SK-N-SH treated with all-trans-retinoic acid at 6 μM for 48 hours (cell line): ENCODE measurements at regions not wholly inside any gene's neighbourhood (a gene's known extent, or its start where the extent isn't known, plus 50 kb on each side); places are given as distances from the start of the nearest gene placed in this dataset.

Experiments used
- ATAC-seq: fragments of 200-7000 bp; cut with Tn5 transposase; 3 replicates; pipeline ENCODE4 v1.9.1; 2020; ENCODE audit warnings: mild to moderate bottlenecking, moderate library complexity
- ARNTL ChIP-seq: fragments of 450-650 bp; formaldehyde crosslinking; IDR thresholded peaks from 2 replicates; pipeline ENCODE4 v1.5.0; 2020; ENCODE audit warnings: low read depth, mild to moderate bottlenecking, moderate library complexity, borderline replicate concordance
- CSDC2 ChIP-seq: fragments of 250-450 bp; sonication (Bioruptor Pico); IDR thresholded peaks from 2 replicates; pipeline ENCODE4 v1.5.0; 2020; ENCODE audit warnings: mild to moderate bottlenecking, moderate library complexity
- ESRRG ChIP-seq: fragments of 250-450 bp; sonication (Bioruptor Pico); IDR thresholded peaks from 2 replicates; pipeline ENCODE4 v1.6.1; 2021; ENCODE audit warnings: mild to moderate bottlenecking
- GLIS3 ChIP-seq: fragments of 250-450 bp; sonication (Bioruptor Pico); IDR thresholded peaks from 2 replicates; pipeline ENCODE4 v1.5.0; 2020; ENCODE audit warnings: mild to moderate bottlenecking, moderate library complexity
- OSR1 ChIP-seq: fragments of 250-450 bp; sonication (Bioruptor Pico); IDR thresholded peaks from 2 replicates; pipeline ENCODE4 v1.8.0; 2022; ENCODE audit warnings: moderate library complexity, mild to moderate bottlenecking, inconsistent platforms
- PPARA ChIP-seq: fragments of 250-450 bp; sonication (Bioruptor Pico); IDR thresholded peaks from 2 replicates; pipeline ENCODE4 v1.5.0; 2020; ENCODE audit warnings: mild to moderate bottlenecking, borderline replicate concordance
- RARB ChIP-seq: fragments of 250-450 bp; sonication (Bioruptor Pico); IDR thresholded peaks from 2 replicates; pipeline ENCODE4 v1.8.0; 2021; ENCODE audit warnings: mild to moderate bottlenecking, moderate library complexity
- TCF4 ChIP-seq: fragments of 250-450 bp; sonication (Bioruptor Pico); IDR thresholded peaks from 2 replicates; pipeline ENCODE4 v1.8.0; 2021; ENCODE audit warnings: mild to moderate bottlenecking, moderate library complexity, borderline replicate concordance
- TOX ChIP-seq: fragments of 250-450 bp; sonication (Bioruptor Pico); IDR thresholded peaks from 2 replicates; pipeline ENCODE4 v1.8.0; 2021; ENCODE audit warnings: mild to moderate bottlenecking, moderate library complexity, borderline replicate concordance
- ZFP3 ChIP-seq: fragments of 250-450 bp; sonication (Bioruptor Pico); IDR thresholded peaks from 2 replicates; pipeline ENCODE4 v1.5.0; 2020; ENCODE audit warnings: mild to moderate bottlenecking, moderate library complexity
- ZNF8 ChIP-seq: fragments of 450-650 bp; formaldehyde crosslinking; IDR thresholded peaks from 2 replicates; pipeline ENCODE4 v1.5.0; 2020; ENCODE audit warnings: mild to moderate bottlenecking, moderate library complexity
- TF ChIP-seq, protein P1 (sequence below): fragments of 250-450 bp; sonication (Bioruptor Pico); IDR thresholded peaks from 2 replicates; pipeline ENCODE4 v1.5.1; 2020; ENCODE audit warnings: low read depth, mild to moderate bottlenecking, moderate library complexity
- TF ChIP-seq, protein P2 (sequence below): fragments of 250-450 bp; sonication (Bioruptor Pico); IDR thresholded peaks from 2 replicates; pipeline ENCODE4 v1.8.0; 2021; ENCODE audit warnings: low read depth, mild to moderate bottlenecking, moderate library complexity, borderline replicate concordance
- TF ChIP-seq, protein P3 (sequence below): fragments of 250-450 bp; sonication (Bioruptor Pico); IDR thresholded peaks from 2 replicates; pipeline ENCODE4 v1.5.0; 2020; ENCODE audit warnings: mild to moderate bottlenecking, moderate library complexity
- TF ChIP-seq, protein P4 (sequence below): fragments of 250-450 bp; sonication (Bioruptor Pico); IDR thresholded peaks from 2 replicates; pipeline ENCODE4 v1.5.1; 2021; ENCODE audit warnings: mild to moderate bottlenecking, moderate library complexity

DNA sequence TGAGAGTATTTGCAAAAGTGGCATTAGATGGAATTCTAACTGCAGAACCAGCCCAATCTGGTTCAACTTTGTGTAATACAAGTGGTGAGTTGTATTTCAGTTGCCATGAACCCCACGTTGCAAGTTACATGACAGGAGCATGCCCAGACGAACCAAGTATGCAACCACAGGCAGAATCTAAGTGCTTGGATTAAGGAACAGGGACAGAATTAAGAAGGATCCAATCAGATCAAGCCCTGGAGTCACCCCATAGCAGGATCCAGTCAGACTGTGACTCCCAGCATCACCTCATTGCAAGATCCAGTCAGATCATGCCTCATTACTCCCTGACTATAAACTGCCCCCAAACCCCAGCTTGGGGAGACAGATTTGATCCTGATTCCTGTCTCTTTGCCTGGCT is 388.7 kb upstream of the NRP1 start:
- ATAC-seq: no peak
- no peak for TF ChIP-seq PPARA (CRISPR knock-in tag)
- TF ChIP-seq, protein P1, sequence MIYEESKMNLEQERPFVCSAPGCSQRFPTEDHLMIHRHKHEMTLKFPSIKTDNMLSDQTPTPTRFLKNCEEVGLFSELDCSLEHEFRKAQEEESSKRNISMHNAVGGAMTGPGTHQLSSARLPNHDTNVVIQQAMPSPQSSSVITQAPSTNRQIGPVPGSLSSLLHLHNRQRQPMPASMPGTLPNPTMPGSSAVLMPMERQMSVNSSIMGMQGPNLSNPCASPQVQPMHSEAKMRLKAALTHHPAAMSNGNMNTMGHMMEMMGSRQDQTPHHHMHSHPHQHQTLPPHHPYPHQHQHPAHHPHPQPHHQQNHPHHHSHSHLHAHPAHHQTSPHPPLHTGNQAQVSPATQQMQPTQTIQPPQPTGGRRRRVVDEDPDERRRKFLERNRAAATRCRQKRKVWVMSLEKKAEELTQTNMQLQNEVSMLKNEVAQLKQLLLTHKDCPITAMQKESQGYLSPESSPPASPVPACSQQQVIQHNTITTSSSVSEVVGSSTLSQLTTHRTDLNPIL (CRISPR knock-in tag): no peak
- TF ChIP-seq, protein P2, sequence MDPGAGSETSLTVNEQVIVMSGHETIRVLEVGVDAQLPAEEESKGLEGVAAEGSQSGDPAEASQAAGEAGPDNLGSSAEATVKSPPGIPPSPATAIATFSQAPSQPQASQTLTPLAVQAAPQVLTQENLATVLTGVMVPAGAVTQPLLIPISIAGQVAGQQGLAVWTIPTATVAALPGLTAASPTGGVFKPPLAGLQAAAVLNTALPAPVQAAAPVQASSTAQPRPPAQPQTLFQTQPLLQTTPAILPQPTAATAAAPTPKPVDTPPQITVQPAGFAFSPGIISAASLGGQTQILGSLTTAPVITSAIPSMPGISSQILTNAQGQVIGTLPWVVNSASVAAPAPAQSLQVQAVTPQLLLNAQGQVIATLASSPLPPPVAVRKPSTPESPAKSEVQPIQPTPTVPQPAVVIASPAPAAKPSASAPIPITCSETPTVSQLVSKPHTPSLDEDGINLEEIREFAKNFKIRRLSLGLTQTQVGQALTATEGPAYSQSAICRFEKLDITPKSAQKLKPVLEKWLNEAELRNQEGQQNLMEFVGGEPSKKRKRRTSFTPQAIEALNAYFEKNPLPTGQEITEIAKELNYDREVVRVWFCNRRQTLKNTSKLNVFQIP (CRISPR knock-in tag): no peak
- TF ChIP-seq, protein P3, sequence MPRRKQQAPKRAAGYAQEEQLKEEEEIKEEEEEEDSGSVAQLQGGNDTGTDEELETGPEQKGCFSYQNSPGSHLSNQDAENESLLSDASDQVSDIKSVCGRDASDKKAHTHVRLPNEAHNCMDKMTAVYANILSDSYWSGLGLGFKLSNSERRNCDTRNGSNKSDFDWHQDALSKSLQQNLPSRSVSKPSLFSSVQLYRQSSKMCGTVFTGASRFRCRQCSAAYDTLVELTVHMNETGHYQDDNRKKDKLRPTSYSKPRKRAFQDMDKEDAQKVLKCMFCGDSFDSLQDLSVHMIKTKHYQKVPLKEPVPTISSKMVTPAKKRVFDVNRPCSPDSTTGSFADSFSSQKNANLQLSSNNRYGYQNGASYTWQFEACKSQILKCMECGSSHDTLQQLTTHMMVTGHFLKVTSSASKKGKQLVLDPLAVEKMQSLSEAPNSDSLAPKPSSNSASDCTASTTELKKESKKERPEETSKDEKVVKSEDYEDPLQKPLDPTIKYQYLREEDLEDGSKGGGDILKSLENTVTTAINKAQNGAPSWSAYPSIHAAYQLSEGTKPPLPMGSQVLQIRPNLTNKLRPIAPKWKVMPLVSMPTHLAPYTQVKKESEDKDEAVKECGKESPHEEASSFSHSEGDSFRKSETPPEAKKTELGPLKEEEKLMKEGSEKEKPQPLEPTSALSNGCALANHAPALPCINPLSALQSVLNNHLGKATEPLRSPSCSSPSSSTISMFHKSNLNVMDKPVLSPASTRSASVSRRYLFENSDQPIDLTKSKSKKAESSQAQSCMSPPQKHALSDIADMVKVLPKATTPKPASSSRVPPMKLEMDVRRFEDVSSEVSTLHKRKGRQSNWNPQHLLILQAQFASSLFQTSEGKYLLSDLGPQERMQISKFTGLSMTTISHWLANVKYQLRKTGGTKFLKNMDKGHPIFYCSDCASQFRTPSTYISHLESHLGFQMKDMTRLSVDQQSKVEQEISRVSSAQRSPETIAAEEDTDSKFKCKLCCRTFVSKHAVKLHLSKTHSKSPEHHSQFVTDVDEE: no peak

DNA sequence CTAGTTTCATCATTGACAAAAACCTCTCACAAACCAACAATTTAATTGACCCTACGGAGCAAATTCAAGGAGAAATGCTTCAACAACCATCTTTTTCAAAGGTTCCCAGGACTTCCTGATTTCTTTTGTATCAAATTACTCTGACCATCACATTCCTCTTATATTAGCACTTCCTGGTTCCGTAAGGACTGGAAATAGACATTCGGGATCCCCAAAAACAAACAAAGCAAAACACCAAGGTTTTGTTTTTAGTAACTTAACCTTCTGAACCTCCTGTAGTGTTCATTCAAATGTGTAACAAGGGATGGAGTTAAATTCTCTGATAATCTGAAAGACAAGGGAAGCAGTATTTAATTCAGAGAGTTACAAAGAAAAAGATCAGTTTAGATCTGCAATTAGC is 387.6 kb upstream of the NRP1 start:
- no peak for ATAC-seq
- no peak for TF ChIP-seq CSDC2
- no peak for TF ChIP-seq GLIS3 (CRISPR knock-in tag)
- no peak for TF ChIP-seq ARNTL (CRISPR knock-in tag)
- TF ChIP-seq RARB (CRISPR knock-in tag): no peak
- no peak for TF ChIP-seq OSR1 (CRISPR knock-in tag)
- TF ChIP-seq TOX (CRISPR knock-in tag): no peak
- TF ChIP-seq, protein P2 (CRISPR knock-in tag): no peak
- TF ChIP-seq, protein P4, sequence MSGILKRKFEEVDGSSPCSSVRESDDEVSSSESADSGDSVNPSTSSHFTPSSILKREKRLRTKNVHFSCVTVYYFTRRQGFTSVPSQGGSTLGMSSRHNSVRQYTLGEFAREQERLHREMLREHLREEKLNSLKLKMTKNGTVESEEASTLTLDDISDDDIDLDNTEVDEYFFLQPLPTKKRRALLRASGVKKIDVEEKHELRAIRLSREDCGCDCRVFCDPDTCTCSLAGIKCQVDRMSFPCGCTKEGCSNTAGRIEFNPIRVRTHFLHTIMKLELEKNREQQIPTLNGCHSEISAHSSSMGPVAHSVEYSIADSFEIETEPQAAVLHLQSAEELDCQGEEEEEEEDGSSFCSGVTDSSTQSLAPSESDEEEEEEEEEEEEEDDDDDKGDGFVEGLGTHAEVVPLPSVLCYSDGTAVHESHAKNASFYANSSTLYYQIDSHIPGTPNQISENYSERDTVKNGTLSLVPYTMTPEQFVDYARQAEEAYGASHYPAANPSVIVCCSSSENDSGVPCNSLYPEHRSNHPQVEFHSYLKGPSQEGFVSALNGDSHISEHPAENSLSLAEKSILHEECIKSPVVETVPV (CRISPR knock-in tag): no peak
- TF ChIP-seq, protein P3: no peak

DNA sequence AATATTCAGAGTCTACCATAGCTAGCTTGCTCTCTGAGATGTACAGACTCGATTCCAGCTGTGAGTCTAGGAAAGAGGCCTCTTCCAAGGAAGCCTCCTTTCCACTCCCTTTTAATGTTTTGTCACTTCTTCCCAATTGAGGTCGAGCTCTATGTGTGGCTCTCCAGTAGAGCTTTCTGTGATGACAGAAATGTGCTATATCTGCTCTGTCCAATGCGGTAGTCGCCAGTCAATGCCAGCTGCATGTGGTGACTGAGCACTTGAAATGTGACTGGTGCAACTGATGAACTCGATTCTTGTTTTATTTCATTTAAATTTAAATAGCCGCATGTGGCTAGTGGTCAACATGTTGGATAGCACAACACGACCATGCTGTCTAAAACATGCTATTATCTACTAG is 387.0 kb upstream of the NRP1 start:
- no peak for ATAC-seq
- TF ChIP-seq TCF4 (CRISPR knock-in tag) (no peak), ZNF8 (CRISPR knock-in tag) (no peak), ZFP3 (CRISPR knock-in tag) (no peak)
- TF ChIP-seq, all 23 proteins: peak for 0

DNA sequence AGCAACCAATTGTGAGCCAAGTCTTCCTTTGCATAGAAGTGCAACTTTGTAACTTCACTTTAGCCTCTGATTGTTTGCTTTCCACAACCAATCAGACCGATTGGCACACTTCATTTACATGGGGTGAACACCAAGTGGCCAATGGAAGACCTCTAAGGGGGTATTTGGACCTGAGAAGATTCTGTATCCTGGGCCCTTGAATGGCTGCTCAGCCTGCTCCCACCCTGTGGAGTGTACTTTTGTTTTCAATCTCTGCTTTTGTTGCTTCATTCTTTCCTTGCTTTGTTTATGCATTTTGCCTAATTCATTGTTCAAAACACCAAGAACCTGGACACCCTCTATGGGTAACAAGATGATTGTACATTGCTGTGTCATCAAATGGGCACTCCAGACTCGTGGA is 385.7 kb upstream of the NRP1 start:
- no peak for ATAC-seq
- TF ChIP-seq ESRRG (CRISPR knock-in tag) (no peak), RARB (CRISPR knock-in tag) (no peak), CSDC2 (no peak), OSR1 (CRISPR knock-in tag) (no peak)
